Endothelial cell of umbilical vein (primary cell): ENCODE measurements at regions not wholly inside any gene's neighbourhood (a gene's known extent, or its start where the extent isn't known, plus 50 kb on each side); places are given as distances from the start of the nearest gene placed in this dataset.

ENCODE experiments used
- BruUV-seq: library from RNA; stranded (reverse); fragments of 400-500 nt; replicated peaks from 2 replicates; lab custom pipeline; 2021; lab: Mats Ljungman, UMichigan
- CTCF ChIA-PET: fragments of 300-600, 350-600 bp; sonication (Branson Sonifier 250); formaldehyde crosslinking; loops from one replicate; lab custom pipeline; 2021; ENCODE audit warnings: antibody characterized with exemption, inconsistent platforms; lab: Charles Lee
- POLR2A ChIA-PET: fragments of 300-600, 350-600 bp; sonication (Branson Sonifier 250); formaldehyde crosslinking; loops from one replicate; lab custom pipeline; 2021; ENCODE audit warnings: antibody characterized with exemption, inconsistent platforms; lab: Charles Lee
- DNase-seq: peaks from one replicate; pipeline ENCODE4 v3.0.0-alpha.2; 2011; ENCODE audit warnings: low read depth, low spot score
- FAIRE-seq: peaks from 2 replicates; lab custom pipeline; 2011; peaks lifted over from hg19 to GRCh38; lab: Jason Lieb, UNC
- H2AFZ ChIP-seq: 2 replicates; pipeline ENCODE4 v1.6.0; 2012; ENCODE audit warnings: low read depth, low read length, control low read depth, inconsistent platforms
- H3K27ac ChIP-seq: 2 replicates; pipeline ENCODE4 v1.5.1; 2011; ENCODE audit warnings: low read depth, mild to moderate bottlenecking, control low read depth, low read length, moderate library complexity; ENCODE audit not compliant: insufficient read depth
- H3K27me3 ChIP-seq, 2 experiments: 2 replicates each; pipeline versions ENCODE4 v1.6.0 to v1.6.1; 2011; ENCODE audit warnings: low read length in 2 of 2, mixed read lengths in 1 of 2; ENCODE audit not compliant: control insufficient read depth in 2 of 2, insufficient read depth in 2 of 2
- H3K36me3 ChIP-seq, 2 experiments: 2 replicates in 1 of 2; 3 replicates in 1 of 2; pipeline ENCODE4 v1.5.1; 2011; ENCODE audit warnings: low read length in 2 of 2, mild to moderate bottlenecking in 1 of 2, moderate library complexity in 1 of 2; ENCODE audit not compliant: control insufficient read depth in 2 of 2, insufficient read depth in 2 of 2; ENCODE audit errors: extremely low read depth in 1 of 2
- H3K4me1 ChIP-seq: 3 replicates; pipeline ENCODE4 v1.5.1; 2011; ENCODE audit warnings: mild to moderate bottlenecking, low read length; ENCODE audit not compliant: control insufficient read depth, insufficient read depth; ENCODE audit errors: extremely low read depth
- H3K4me2 ChIP-seq: 2 replicates; pipeline ENCODE4 v1.6.1; 2011; ENCODE audit warnings: low read length, control low read depth, mixed read lengths; ENCODE audit not compliant: insufficient read depth
- H3K4me3 ChIP-seq, 3 experiments: fragments of 200-600 bp in 1 of 3; sonication (generic), shearing (Covaris generic) in 1 of 3; replicated peaks in 1 of 3; 2 replicates each; pipeline ENCODE4 v1.5.1; 2011 to 2016; ENCODE audit warnings: control low read depth in 3 of 3, low read length in 3 of 3, mild to moderate bottlenecking in 2 of 3, inconsistent platforms in 1 of 3, low read depth in 1 of 3, moderate library complexity in 1 of 3; ENCODE audit not compliant: insufficient read depth in 1 of 3
- H3K79me2 ChIP-seq: 2 replicates; pipeline ENCODE4 v1.6.0; 2012; ENCODE audit warnings: low read length, inconsistent platforms; ENCODE audit not compliant: control insufficient read depth, insufficient read depth
- H3K9ac ChIP-seq: replicated peaks from 2 replicates; pipeline ENCODE3; 2011; ENCODE audit warnings: low read length, control low read depth; ENCODE audit not compliant: insufficient read depth; ENCODE audit errors: extremely low read depth
- H3K9me1 ChIP-seq: replicated peaks from 3 replicates; pipeline ENCODE4 v1.6.0; 2011; ENCODE audit warnings: mild to moderate bottlenecking, low read length; ENCODE audit not compliant: control insufficient read depth, insufficient read depth; ENCODE audit errors: extremely low read depth
- H3K9me3 ChIP-seq: replicated peaks from 2 replicates; pipeline ENCODE4 v1.5.1; 2012; ENCODE audit warnings: low read length, inconsistent platforms; ENCODE audit not compliant: control insufficient read depth, insufficient read depth
- H4K20me1 ChIP-seq: replicated peaks from 2 replicates; pipeline ENCODE3; 2011; ENCODE audit warnings: mild to moderate bottlenecking, low read length; ENCODE audit not compliant: control insufficient read depth, insufficient read depth; ENCODE audit errors: extremely low read depth
- CTCF ChIP-seq, 2 donors: IDR thresholded peaks; 1 replicate in 1 of 2; 2 replicates in 1 of 2; pipeline ENCODE4 v1.5.1; 2011; ENCODE audit warnings: low read length in 2 of 2, mild to moderate bottlenecking in 2 of 2, moderate library complexity in 2 of 2, control low read depth in 1 of 2, inconsistent platforms in 1 of 2, low read depth in 1 of 2; ENCODE audit not compliant: insufficient read depth in 1 of 2; ENCODE audit errors: extremely low read depth in 1 of 2
- EZH2 ChIP-seq: IDR thresholded peaks from 2 replicates; pipeline ENCODE4 v1.6.1; 2012; ENCODE audit warnings: borderline replicate concordance, low read depth, mild to moderate bottlenecking, moderate library complexity, low read length, inconsistent platforms; ENCODE audit not compliant: severe bottlenecking
- FOS ChIP-seq: IDR thresholded peaks from 2 replicates; pipeline ENCODE4 v1.6.1; 2011; ENCODE audit warnings: mild to moderate bottlenecking, low read length, moderate library complexity, borderline replicate concordance; ENCODE audit not compliant: insufficient read depth
- GATA2 ChIP-seq: IDR thresholded peaks from 2 replicates; pipeline ENCODE4 v1.7.0; 2011; ENCODE audit warnings: low read depth, mild to moderate bottlenecking, moderate library complexity, mixed read lengths, low read length; ENCODE audit not compliant: insufficient read length, insufficient read depth
- JUN ChIP-seq: IDR thresholded peaks from 2 replicates; pipeline ENCODE4 v1.6.1; 2011; ENCODE audit warnings: borderline replicate concordance, low read depth; ENCODE audit not compliant: insufficient read length, insufficient read depth
- MAX ChIP-seq: IDR thresholded peaks from 2 replicates; pipeline ENCODE4 v1.6.1; 2011; ENCODE audit not compliant: insufficient read depth, insufficient read length
- MYC ChIP-seq: IDR thresholded peaks from one replicate; pipeline ENCODE4 v1.6.1; 2011; ENCODE audit warnings: mild to moderate bottlenecking, low read depth, low read length
- POLR2A ChIP-seq: IDR thresholded peaks from 2 replicates; pipeline ENCODE4 v1.6.1; 2012; ENCODE audit warnings: low read depth, mild to moderate bottlenecking, control low read depth, low read length
- POLR2AphosphoS5 ChIP-seq: IDR thresholded peaks from 2 replicates; pipeline ENCODE4 v1.6.1; 2012; ENCODE audit warnings: low read depth, mild to moderate bottlenecking, control low read depth, low read length, moderate library complexity; ENCODE audit not compliant: insufficient read depth
- dilution Hi-C: fragments of 300-500 bp; cut with MboI; formaldehyde crosslinking; loops from one replicate; pipeline ENCODE4 v1.15.0; 2019; ENCODE audit warnings: low sequenced_read_pairs; ENCODE audit not compliant: extremely low pct_ligation_motif_present
- intact Hi-C: fragments of 100-400 bp; cut with micrococcal nuclease; formaldehyde crosslinking; loops from one replicate; pipeline ENCODE4 v1.10.0; 2022

DNA sequence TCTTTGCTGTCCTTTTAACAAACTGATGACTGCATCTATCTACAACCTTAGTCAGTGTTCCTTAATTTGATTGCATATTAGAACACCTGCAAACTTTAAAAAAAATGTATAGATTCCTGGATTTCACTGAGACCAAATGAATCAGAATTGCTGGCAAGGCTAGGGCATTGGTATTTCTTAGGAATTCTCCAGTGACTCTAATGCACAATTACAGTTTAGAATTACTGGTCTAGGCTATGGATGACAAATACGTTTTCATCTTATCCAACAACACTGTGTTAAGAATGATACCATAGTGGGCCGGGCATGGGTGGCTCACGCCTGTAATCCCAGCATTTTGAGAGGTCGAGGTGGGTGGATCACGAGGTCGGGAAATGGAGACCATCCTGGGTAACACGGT lies 545.9 kb upstream of the RIOK2 start:
- H3K36me3 ChIP-seq, result no peaks in the 10 kb centered on the region
- dilution Hi-C loops, result no loop called here
- BruUV-seq, result no TSS peak
- H4K20me1 ChIP-seq, result no peaks in the 10 kb centered on the region
- FAIRE-seq (no peak), DNase-seq (no peak)
- H2AFZ ChIP-seq, result no peak overlapping the region
- no peak overlapping the region for H3K4me3 ChIP-seq
- H3K79me2 ChIP-seq, result no peaks in the 10 kb centered on the region
- ChIA-PET POLR2A (no interaction called here), CTCF (no interaction called here)
- intact Hi-C loops, result no loop called here
- no peaks in the 10 kb centered on the region for H3K4me1 ChIP-seq
- no peak overlapping the region for H3K9ac ChIP-seq
- H3K27me3 ChIP-seq, result no peaks in the 10 kb centered on the region
- no peak overlapping the region for H3K27ac ChIP-seq
- no peak for TF ChIP-seq EZH2
- no peak for TF ChIP-seq POLR2AphosphoS5
- no peak for TF ChIP-seq FOS
- no peak for TF ChIP-seq GATA2
- TF ChIP-seq POLR2A, result no peak
- no peak for TF ChIP-seq CTCF (IDR thresholded peaks at IDR 0.05; ENCODE audit: extremely low read depth in 1 of 2, insufficient read depth in 1 of 2, low read depth in 1 of 2, low read length in 2 of 2)
- no peak for TF ChIP-seq MYC
- no peak for TF ChIP-seq MAX
- TF ChIP-seq JUN, result no peak
- no peaks in the 10 kb centered on the region for H3K9me1 ChIP-seq
- H3K9me3 ChIP-seq, result no peaks in the 10 kb centered on the region
- H3K4me2 ChIP-seq, result no peak overlapping the region
